Tibial nerve (tissue), 4 donors: ENCODE measurements at regions not wholly inside any gene's neighbourhood (a gene's known extent, or its start where the extent isn't known, plus 50 kb on each side); places are given as distances from the start of the nearest gene placed in this dataset.

Experiments used
- DNase-seq, 2 donors: peaks; one replicate each; pipeline ENCODE4 v3.0.0-alpha.2; 2019; ENCODE audit warnings: low spot score in 2 of 2
- H3K27ac ChIP-seq, 4 donors: fragments of 200-600 bp; sonication (generic) in 3 of 4; one replicate each; pipeline ENCODE4 v1.5.1; 2017 to 2019; ENCODE audit warnings: mild to moderate bottlenecking in 1 of 4
- H3K27me3 ChIP-seq, 2 donors: fragments of 200-600 bp; sonication (generic) in 1 of 2; one replicate each; pipeline versions ENCODE4 v1.5.1 to v1.6.0; 2017 to 2019
- H3K36me3 ChIP-seq, 3 donors: fragments of 200-600 bp; sonication (generic); one replicate each; pipeline ENCODE4 v1.5.1; 2018 to 2019
- H3K4me1 ChIP-seq, 4 donors: fragments of 200-600 bp; sonication (generic) in 3 of 4; one replicate each; pipeline ENCODE4 v1.5.1; 2017 to 2019
- H3K4me3 ChIP-seq, 4 donors: fragments of 200-600 bp; sonication (generic) in 3 of 4; one replicate each; pipeline ENCODE4 v1.5.1; 2017 to 2019; ENCODE audit warnings: mild to moderate bottlenecking in 1 of 4, moderate library complexity in 1 of 4
- H3K9me3 ChIP-seq, 4 donors: fragments of 200-600 bp; sonication (generic) in 3 of 4; one replicate each; pipeline ENCODE4 v1.5.1; 2017 to 2019
- EP300 ChIP-seq, 2 donors: sonication (generic); formaldehyde crosslinking; IDR thresholded peaks; one replicate each; pipeline ENCODE4 v1.6.1; 2017; ENCODE audit warnings: antibody characterized with exemption in 2 of 2, mild to moderate bottlenecking in 1 of 2
- POLR2A ChIP-seq, 2 donors: fragments of 450-650 bp; IDR thresholded peaks; one replicate each; pipeline ENCODE4 v1.6.1; 2017; ENCODE audit warnings: antibody characterized with exemption in 2 of 2, mild to moderate bottlenecking in 2 of 2, moderate library complexity in 2 of 2
- WGBS, 2 donors: methylation state at CpG; one replicate each; pipeline ENCODE4 v1.1.5; 2018; 5-methylcytosine and 5-hydroxymethylcytosine counted together
- TF ChIP-seq, protein P1 (sequence below), 5 experiments: fragments of 200-600 bp in 3 of 5; fragments of 450-650 bp in 2 of 5; sonication (generic) in 3 of 5; IDR thresholded peaks; one replicate each; pipeline ENCODE4 v1.5.1; 2016 to 2019; ENCODE audit warnings: antibody characterized with exemption in 5 of 5, mild to moderate bottlenecking in 3 of 5, moderate library complexity in 2 of 5

GRCh38 chr2:51921076-51921475 is 889.1 kb upstream of the NRXN1 start:
- no peak overlapping the region for H3K27ac ChIP-seq
- no peak for DNase-seq
- H3K4me1 ChIP-seq: no peaks in the 10 kb centered on the region
- H3K9me3 ChIP-seq: peaks cover 0 to 27% (median 1%) of the 10 kb centered on the region in 4 donors
- H3K27me3 ChIP-seq: no peaks in the 10 kb centered on the region
- no peak overlapping the region for H3K4me3 ChIP-seq
- no peak for TF ChIP-seq EP300 (IDR thresholded peaks at IDR 0.05)
- TF ChIP-seq, protein P1, sequence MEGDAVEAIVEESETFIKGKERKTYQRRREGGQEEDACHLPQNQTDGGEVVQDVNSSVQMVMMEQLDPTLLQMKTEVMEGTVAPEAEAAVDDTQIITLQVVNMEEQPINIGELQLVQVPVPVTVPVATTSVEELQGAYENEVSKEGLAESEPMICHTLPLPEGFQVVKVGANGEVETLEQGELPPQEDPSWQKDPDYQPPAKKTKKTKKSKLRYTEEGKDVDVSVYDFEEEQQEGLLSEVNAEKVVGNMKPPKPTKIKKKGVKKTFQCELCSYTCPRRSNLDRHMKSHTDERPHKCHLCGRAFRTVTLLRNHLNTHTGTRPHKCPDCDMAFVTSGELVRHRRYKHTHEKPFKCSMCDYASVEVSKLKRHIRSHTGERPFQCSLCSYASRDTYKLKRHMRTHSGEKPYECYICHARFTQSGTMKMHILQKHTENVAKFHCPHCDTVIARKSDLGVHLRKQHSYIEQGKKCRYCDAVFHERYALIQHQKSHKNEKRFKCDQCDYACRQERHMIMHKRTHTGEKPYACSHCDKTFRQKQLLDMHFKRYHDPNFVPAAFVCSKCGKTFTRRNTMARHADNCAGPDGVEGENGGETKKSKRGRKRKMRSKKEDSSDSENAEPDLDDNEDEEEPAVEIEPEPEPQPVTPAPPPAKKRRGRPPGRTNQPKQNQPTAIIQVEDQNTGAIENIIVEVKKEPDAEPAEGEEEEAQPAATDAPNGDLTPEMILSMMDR (IDR thresholded peaks at IDR 0.05): no peak
- TF ChIP-seq POLR2A (IDR thresholded peaks at IDR 0.05): no peak
- H3K36me3 ChIP-seq: no peaks in the 10 kb centered on the region

GRCh38 chr2:51920509-51920908 is 888.6 kb upstream of the NRXN1 start:
- Histone ChIP-seq H3K36me3 (no peaks in the 10 kb centered on the region), H3K4me1 (no peaks in the 10 kb centered on the region), H3K27me3 (no peaks in the 10 kb centered on the region), H3K9me3 (peaks cover 0 to 22% (median 3%) of the 10 kb centered on the region in 4 donors), H3K4me3 (no peak overlapping the region), H3K27ac (no peak overlapping the region)
- DNase-seq: no peak
- TF ChIP-seq, protein P1 (IDR thresholded peaks at IDR 0.05): no peak
- no peak for TF ChIP-seq POLR2A (IDR thresholded peaks at IDR 0.05)
- TF ChIP-seq EP300 (IDR thresholded peaks at IDR 0.05): no peak
- 70 to 77% methylated on average over 6 of the region's 6 CpGs for WGBS, 2 donors

- DNase-seq: no peak
- H3K9me3 ChIP-seq: peaks cover 0 to 17% (median 3%) of the 10 kb centered on the region in 4 donors
- no peaks in the 10 kb centered on the region for H3K27me3 ChIP-seq
- no peaks in the 10 kb centered on the region for H3K36me3 ChIP-seq
- no peak overlapping the region for H3K4me3 ChIP-seq
- TF ChIP-seq POLR2A (IDR thresholded peaks at IDR 0.05) (no peak), EP300 (IDR thresholded peaks at IDR 0.05) (no peak)
- TF ChIP-seq, protein P1 (IDR thresholded peaks at IDR 0.05): no peak
- WGBS, 2 donors: 55 to 60% methylated on average over 1 of the region's 1 CpG
- H3K4me1 ChIP-seq: no peaks in the 10 kb centered on the region
- H3K27ac ChIP-seq: no peak overlapping the region
Measured at GRCh38 chr2:51919395-51919794, 887.5 kb upstream of the NRXN1 start.

- Histone ChIP-seq H3K4me1 (no peaks in the 10 kb centered on the region), H3K9me3 (peaks cover 0 to 19% (median 2%) of the 10 kb centered on the region in 4 donors), H3K4me3 (no peak overlapping the region), H3K27ac (no peak overlapping the region), H3K36me3 (no peaks in the 10 kb centered on the region), H3K27me3 (no peaks in the 10 kb centered on the region)
- DNase-seq: no peak
- 72% methylated on average over 3 of the region's 3 CpGs for WGBS, 2 donors
- TF ChIP-seq POLR2A (IDR thresholded peaks at IDR 0.05): no peak
- TF ChIP-seq, protein P1 (IDR thresholded peaks at IDR 0.05): no peak
- TF ChIP-seq EP300 (IDR thresholded peaks at IDR 0.05): no peak
Measured at GRCh38 chr2:51918113-51918512, 886.2 kb upstream of the NRXN1 start.

DNA sequence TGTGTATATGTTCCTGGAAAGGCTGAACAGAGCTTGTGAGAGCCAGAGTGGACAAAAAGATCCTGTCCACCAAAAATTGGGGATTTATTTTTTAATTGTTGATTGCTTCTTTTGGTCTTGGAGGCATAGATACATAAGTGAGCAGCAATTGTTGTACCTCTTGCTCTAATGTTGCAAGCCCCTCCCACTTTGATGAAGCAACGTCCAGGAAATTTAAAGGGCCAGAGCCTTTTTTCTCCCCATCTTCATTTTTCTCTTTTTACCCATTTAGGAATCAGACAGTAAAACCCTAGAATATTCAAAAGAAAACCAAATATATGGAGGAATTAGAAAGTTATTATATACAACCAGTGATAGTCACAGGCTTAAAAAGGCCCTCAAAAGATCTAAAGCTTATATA is 871.8 kb upstream of the NRXN1 start:
- WGBS, 2 donors: 19 to 29% methylated on average over 1 of the region's 1 CpG
- H3K4me1 ChIP-seq: no peaks in the 10 kb centered on the region
- TF ChIP-seq, protein P1 (IDR thresholded peaks at IDR 0.05): no peak
- TF ChIP-seq POLR2A (IDR thresholded peaks at IDR 0.05) (no peak), EP300 (IDR thresholded peaks at IDR 0.05) (no peak)
- no peak overlapping the region for H3K4me3 ChIP-seq
- H3K36me3 ChIP-seq: no peaks in the 10 kb centered on the region
- H3K27me3 ChIP-seq: no peaks in the 10 kb centered on the region
- peaks cover 0 to 4% (median 0%) of the 10 kb centered on the region in 4 donors for H3K9me3 ChIP-seq
- no peak for DNase-seq
- H3K27ac ChIP-seq: no peak overlapping the region
